Large intestine (tissue), 3 donors: ENCODE measurements at regions not wholly inside any gene's neighbourhood (a gene's known extent, or its start where the extent isn't known, plus 50 kb on each side); places are given as distances from the start of the nearest gene placed in this dataset.
"Not testable (repeated sequence)": the region's sequence is repeated elsewhere in the genome, so short reads cannot be mapped to it uniquely, and the experiment has no call there.

ENCODE experiments used
- DNase-seq, 2 donors: peaks; one replicate each; pipeline versions ENCODE4 v3.0.0 to v3.0.0-alpha.2; 2013
- H3K27ac ChIP-seq: one replicate; pipeline ENCODE4 v1.5.1; 2013; ENCODE audit warnings: low read length
- H3K27me3 ChIP-seq: 2 replicates; pipeline ENCODE4 v1.6.1; 2013; ENCODE audit warnings: low read length; ENCODE audit not compliant: control insufficient read depth, insufficient read depth
- H3K36me3 ChIP-seq: 2 replicates; pipeline ENCODE4 v1.6.1; 2013; ENCODE audit warnings: low read length; ENCODE audit not compliant: control insufficient read depth, insufficient read depth
- H3K4me1 ChIP-seq: one replicate; pipeline ENCODE4 v1.6.1; 2013; ENCODE audit warnings: low read length; ENCODE audit not compliant: control insufficient read depth, insufficient read depth
- H3K4me3 ChIP-seq: one replicate; pipeline ENCODE4 v1.5.1; 2013; ENCODE audit warnings: low read length
- H3K9me3 ChIP-seq: one replicate; pipeline ENCODE4 v1.6.1; 2013; ENCODE audit warnings: mild to moderate bottlenecking, low read depth, low read length, moderate library complexity; ENCODE audit not compliant: control insufficient read depth
- WGBS: methylation state at CpG from one replicate; pipeline ENCODE4 v1.1.5; 2013; ENCODE audit warnings: low lambda C conversion rate; ENCODE audit not compliant: insufficient coverage; 5-methylcytosine and 5-hydroxymethylcytosine counted together

GRCh38 chr15:53923741-53924140 is 54.5 kb upstream of the UNC13C start:
- H3K36me3 ChIP-seq, H3K4me3 ChIP-seq, H3K9me3 ChIP-seq, H3K4me1 ChIP-seq, H3K27ac ChIP-seq, H3K27me3 ChIP-seq, DNase-seq: not testable (repeated sequence)
- 100% methylated on average over 2 of the region's 13 CpGs for WGBS

GRCh38 chr15:53918180-53919079 is 59.8 kb upstream of the UNC13C start:
- 49% methylated on average over 6 of the region's 11 CpGs for WGBS
- H3K27ac ChIP-seq: no peak overlapping the region
- peak in 1 of 2 donors; percentile 56 for DNase-seq

GRCh38 chr15:53917109-53917508 is 61.1 kb upstream of the UNC13C start:
- H3K27ac ChIP-seq: no peak overlapping the region
- no peak for DNase-seq
- no CpG with 5 or more reads among the region's 2 CpGs for WGBS
- no peak overlapping the region for H3K4me3 ChIP-seq
- no peaks in the 10 kb centered on the region for H3K9me3 ChIP-seq
- no peaks in the 10 kb centered on the region for H3K27me3 ChIP-seq
- no peaks in the 10 kb centered on the region for H3K4me1 ChIP-seq
- no peaks in the 10 kb centered on the region for H3K36me3 ChIP-seq

More at GRCh38 chr15:53918180-53919079, 59.8 kb upstream of the UNC13C start:
- Histone ChIP-seq H3K4me3 (no peak overlapping the region), H3K27me3 (no peaks in the 10 kb centered on the region), H3K9me3 (no peaks in the 10 kb centered on the region), H3K4me1 (no peaks in the 10 kb centered on the region), H3K36me3 (no peaks in the 10 kb centered on the region)

- H3K27me3 ChIP-seq: no peaks in the 10 kb centered on the region
- no peaks in the 10 kb centered on the region for H3K36me3 ChIP-seq
- H3K27ac ChIP-seq: no peak overlapping the region
- no peaks in the 10 kb centered on the region for H3K4me1 ChIP-seq
- no peak for DNase-seq
- WGBS: 92% methylated on average over 2 of the region's 10 CpGs
- no peak overlapping the region for H3K4me3 ChIP-seq
- no peaks in the 10 kb centered on the region for H3K9me3 ChIP-seq
These were observed 66.8 kb upstream of the UNC13C start for GRCh38 chr15:53911431-53911830.

GRCh38 chr15:53910852-53911251 is 67.4 kb upstream of the UNC13C start:
- Histone ChIP-seq H3K4me1 (no peaks in the 10 kb centered on the region), H3K27ac (no peak overlapping the region), H3K9me3 (no peaks in the 10 kb centered on the region), H3K36me3 (no peaks in the 10 kb centered on the region), H3K4me3 (no peak overlapping the region), H3K27me3 (no peaks in the 10 kb centered on the region)
- WGBS: no CpG with 5 or more reads among the region's 11 CpGs
- DNase-seq: no peak

GRCh38 chr15:53910236-53910849 is 67.9 kb upstream of the UNC13C start:
- no peak for DNase-seq
- H3K27ac ChIP-seq: no peak overlapping the region
- H3K4me3 ChIP-seq: no peak overlapping the region
- 90% methylated on average over 2 of the region's 12 CpGs for WGBS
- no peaks in the 10 kb centered on the region for H3K27me3 ChIP-seq
- H3K4me1 ChIP-seq: no peaks in the 10 kb centered on the region
- H3K9me3 ChIP-seq: no peaks in the 10 kb centered on the region
- no peaks in the 10 kb centered on the region for H3K36me3 ChIP-seq

GRCh38 chr15:53903129-53903528 is 75.1 kb upstream of the UNC13C start:
- Histone ChIP-seq H3K4me1 (no peaks in the 10 kb centered on the region), H3K27ac (no peak overlapping the region), H3K9me3 (no peaks in the 10 kb centered on the region), H3K36me3 (no peaks in the 10 kb centered on the region), H3K27me3 (no peaks in the 10 kb centered on the region), H3K4me3 (no peak overlapping the region)
- no peak for DNase-seq
- no CpG with 5 or more reads among the region's 1 CpG for WGBS

GRCh38 chr15:53893468-53893867 is 84.8 kb upstream of the UNC13C start:
- H3K27ac ChIP-seq, H3K27me3 ChIP-seq, H3K4me1 ChIP-seq, H3K9me3 ChIP-seq, H3K4me3 ChIP-seq, H3K36me3 ChIP-seq: not testable (repeated sequence)
- DNase-seq: peak in 1 of 2 donors; percentile 25
- no CpG with 5 or more reads among the region's 2 CpGs for WGBS

- H3K4me3 ChIP-seq, H3K36me3 ChIP-seq, H3K9me3 ChIP-seq, DNase-seq, H3K27me3 ChIP-seq, H3K27ac ChIP-seq, H3K4me1 ChIP-seq: not testable (repeated sequence)
- no CpG with 5 or more reads among the region's 3 CpGs for WGBS
These were observed 86.4 kb upstream of the UNC13C start for GRCh38 chr15:53891862-53892261.

GRCh38 chr15:53884441-53884840 is 93.8 kb upstream of the UNC13C start:
- Histone ChIP-seq H3K36me3 (no peaks in the 10 kb centered on the region), H3K4me1 (no peaks in the 10 kb centered on the region), H3K27ac (no peak overlapping the region), H3K4me3 (no peak overlapping the region), H3K27me3 (no peaks in the 10 kb centered on the region), H3K9me3 (no peaks in the 10 kb centered on the region)
- DNase-seq: no peak
- WGBS: no CpG with 5 or more reads among the region's 2 CpGs
